GM23338 (cell line): ENCODE measurements at regions not wholly inside any gene's neighbourhood (a gene's known extent, or its start where the extent isn't known, plus 50 kb on each side); places are given as distances from the start of the nearest gene placed in this dataset.

Experiments used
- ATAC-seq: fragments of 200-7000 bp; cut with Tn5 transposase; 3 replicates; pipeline ENCODE4 v1.9.1; 2020
- DNase-seq: peaks from one replicate; pipeline ENCODE4 v3.0.0-alpha.2; 2015; ENCODE audit warnings: low spot score
- H2AFZ ChIP-seq: fragments of 200-600 bp; sonication (generic); 2 replicates; pipeline ENCODE4 v1.8.0; 2016; ENCODE audit warnings: antibody characterized with exemption, mild to moderate bottlenecking, moderate library complexity
- H3F3A ChIP-seq: fragments of 200-600 bp; sonication (generic); replicated peaks from 2 replicates; pipeline ENCODE4 v1.8.0; 2017; ENCODE audit warnings: antibody characterized with exemption, mixed run types, low read depth
- H3K27ac ChIP-seq: fragments of 200-600 bp; sonication (generic); 2 replicates; pipeline ENCODE4 v1.6.1; 2016; ENCODE audit warnings: low read depth
- H3K27me3 ChIP-seq: fragments of 200-600 bp; sonication (generic); 2 replicates; pipeline ENCODE4 v1.8.0; 2016; ENCODE audit warnings: mild to moderate bottlenecking, mixed run types, moderate library complexity; ENCODE audit not compliant: insufficient read depth
- H3K36me3 ChIP-seq: fragments of 200-600 bp; sonication (generic); 2 replicates; pipeline ENCODE4 v1.8.0; 2016; ENCODE audit warnings: mild to moderate bottlenecking; ENCODE audit not compliant: insufficient read depth
- H3K4me1 ChIP-seq: fragments of 200-600 bp; sonication (generic); 2 replicates; pipeline ENCODE4 v1.8.0; 2016; ENCODE audit warnings: mild to moderate bottlenecking, moderate library complexity; ENCODE audit not compliant: insufficient read depth
- H3K4me2 ChIP-seq: fragments of 200-600 bp; sonication (generic); 2 replicates; pipeline ENCODE4 v1.7.1; 2017; ENCODE audit warnings: mixed run types
- H3K4me3 ChIP-seq: fragments of 200-600 bp; sonication (generic); 2 replicates; pipeline ENCODE4 v1.6.1; 2016; ENCODE audit warnings: mixed run types
- H3K79me2 ChIP-seq: fragments of 200-600 bp; sonication (generic); replicated peaks from 2 replicates; pipeline ENCODE4 v1.8.0; 2017; ENCODE audit warnings: mild to moderate bottlenecking; ENCODE audit not compliant: insufficient read depth
- H3K9me2 ChIP-seq: fragments of 200-600 bp; sonication (generic); 2 replicates; pipeline ENCODE4 v1.8.0; 2017; ENCODE audit not compliant: insufficient read depth
- H4K20me1 ChIP-seq: fragments of 200-600 bp; sonication (generic); replicated peaks from 2 replicates; pipeline ENCODE4 v1.8.0; 2017; ENCODE audit warnings: mild to moderate bottlenecking; ENCODE audit not compliant: insufficient read depth
- H3K27ac Mint-ChIP-seq: 2 replicates; pipeline ENCODE4 v1.8.0; 2020; ENCODE audit warnings: inconsistent platforms, mild to moderate bottlenecking, moderate library complexity, mixed read lengths
- H3K27me3 Mint-ChIP-seq: 3 replicates; pipeline ENCODE4 v1.8.0; 2022; ENCODE audit warnings: low read depth, mild to moderate bottlenecking, moderate library complexity, mixed read lengths, inconsistent platforms; ENCODE audit not compliant: insufficient read depth, poor library complexity
- H3K36me3 Mint-ChIP-seq: 3 replicates; pipeline ENCODE4 v1.8.0; 2021; ENCODE audit warnings: low read depth, mild to moderate bottlenecking, inconsistent platforms, moderate library complexity, mixed read lengths
- H3K4me1 Mint-ChIP-seq: 3 replicates; pipeline ENCODE4 v1.8.0; 2020; ENCODE audit warnings: mild to moderate bottlenecking, inconsistent platforms, mixed read lengths
- H3K4me3 Mint-ChIP-seq: 3 replicates; pipeline ENCODE4 v1.8.0; 2021; ENCODE audit warnings: moderate library complexity, mild to moderate bottlenecking, inconsistent platforms, mixed read lengths
- H3K9me3 Mint-ChIP-seq: 3 replicates; pipeline ENCODE4 v1.8.0; 2020; ENCODE audit warnings: moderate library complexity, mild to moderate bottlenecking, inconsistent platforms, mixed read lengths
- CREB1 ChIP-seq: fragments of 250-450 bp; sonication (Bioruptor Pico); IDR thresholded peaks from 2 replicates; pipeline ENCODE4 v1.5.0; 2020; ENCODE audit warnings: low read depth, mild to moderate bottlenecking, moderate library complexity
- CTCF ChIP-seq, 2 experiments: fragments of 200-600 bp in 1 of 2; sonication (generic) in 1 of 2; conservative IDR thresholded peaks; 2 replicates each; pipeline versions ENCODE4 v1.5.1 to v1.6.1; 2016 to 2017; ENCODE audit warnings: antibody characterized with exemption in 2 of 2, low read depth in 2 of 2, mild to moderate bottlenecking in 2 of 2, moderate library complexity in 1 of 2
- ETS1 ChIP-seq: IDR thresholded peaks from 2 replicates; pipeline ENCODE4 v1.6.1; 2016; ENCODE audit warnings: antibody characterized with exemption
- EZH2 ChIP-seq: fragments of 200-600 bp; sonication (generic); IDR thresholded peaks from one replicate; pipeline ENCODE4 v1.8.0; 2017; ENCODE audit warnings: antibody characterized with exemption, mild to moderate bottlenecking, low read depth; ENCODE audit not compliant: unreplicated experiment
- EZH2phosphoT487 ChIP-seq: fragments of 200-600 bp; sonication (generic); IDR thresholded peaks from one replicate; pipeline ENCODE4 v1.8.1; 2018; ENCODE audit warnings: antibody characterized with exemption; ENCODE audit not compliant: unreplicated experiment
- JUNB ChIP-seq: IDR thresholded peaks from one replicate; pipeline ENCODE4 v1.6.1; 2016; ENCODE audit warnings: antibody characterized with exemption; ENCODE audit not compliant: unreplicated experiment
- NANOG ChIP-seq: IDR thresholded peaks from 2 replicates; pipeline ENCODE4 v1.6.1; 2016; ENCODE audit warnings: antibody characterized with exemption, borderline replicate concordance
- POLR2AphosphoS5 ChIP-seq: IDR thresholded peaks from 2 replicates; pipeline ENCODE4 v1.6.1; 2016; ENCODE audit warnings: antibody characterized with exemption, low read depth
- REST ChIP-seq: IDR thresholded peaks from one replicate; pipeline ENCODE4 v1.6.1; 2018; ENCODE audit warnings: antibody characterized with exemption; ENCODE audit not compliant: unreplicated experiment
- STAT1 ChIP-seq: IDR thresholded peaks from one replicate; pipeline ENCODE4 v1.6.1; 2016; ENCODE audit warnings: antibody characterized with exemption; ENCODE audit not compliant: unreplicated experiment
- ZNF114 ChIP-seq: fragments of 250-450 bp; sonication (Bioruptor Pico); IDR thresholded peaks from 2 replicates; pipeline ENCODE4 v1.5.0; 2020; ENCODE audit warnings: mild to moderate bottlenecking, moderate library complexity
- ZNF331 ChIP-seq: fragments of 250-450 bp; sonication (Bioruptor Pico); IDR thresholded peaks from 2 replicates; pipeline ENCODE4 v1.5.0; 2020; ENCODE audit warnings: low read depth, mild to moderate bottlenecking, moderate library complexity
- ZNF462 ChIP-seq: fragments of 250-450 bp; sonication (Bioruptor Pico); IDR thresholded peaks from 2 replicates; pipeline ENCODE4 v1.5.0; 2020; ENCODE audit warnings: mild to moderate bottlenecking, moderate library complexity

GRCh38 chr10:47190802-47191450 lies 109.1 kb upstream of the GDF10 start:
- no peaks in the 10 kb centered on the region for H3K36me3 ChIP-seq
- no peak for ATAC-seq
- TF ChIP-seq NANOG (no peak), CREB1 (CRISPR knock-in tag) (no peak), ETS1 (no peak), JUNB (no peak), ZNF114 (CRISPR knock-in tag) (no peak), ZNF462 (CRISPR knock-in tag) (no peak), EZH2 (no peak), REST (no peak), EZH2phosphoT487 (no peak), CTCF (conservative IDR thresholded peaks at IDR 0.05; ENCODE audit: low read depth in 2 of 2) (no peak), POLR2AphosphoS5 (no peak), ZNF331 (CRISPR knock-in tag) (no peak), STAT1 (no peak)
- H3K27ac ChIP-seq: no peak overlapping the region
- H4K20me1 ChIP-seq: no peaks in the 10 kb centered on the region
- H3K4me1 ChIP-seq: no peaks in the 10 kb centered on the region
- H3K4me1 Mint-ChIP-seq: no peaks in the 10 kb centered on the region
- H3K4me3 Mint-ChIP-seq: no peak overlapping the region
- H3K79me2 ChIP-seq: no peaks in the 10 kb centered on the region
- no peaks in the 10 kb centered on the region for H3K36me3 Mint-ChIP-seq
- H3K9me3 Mint-ChIP-seq: peaks cover 6% of the 10 kb centered on the region; the same call in 2 of the 3 replicates
- no peak overlapping the region for H3K27ac Mint-ChIP-seq
- H3K4me2 ChIP-seq: no peak overlapping the region
- H2AFZ ChIP-seq: no peak overlapping the region
- no peak for DNase-seq
- peaks cover 3% of the 10 kb centered on the region for H3K27me3 Mint-ChIP-seq
- no peak overlapping the region for H3K4me3 ChIP-seq
- H3K27me3 ChIP-seq: no peaks in the 10 kb centered on the region
- no peaks in the 10 kb centered on the region for H3K9me2 ChIP-seq
- H3F3A ChIP-seq: no peaks in the 10 kb centered on the region
